Body of pancreas (tissue), 4 donors: ENCODE measurements at regions not wholly inside any gene's neighbourhood (a gene's known extent, or its start where the extent isn't known, plus 50 kb on each side); places are given as distances from the start of the nearest gene placed in this dataset.

Experiments
- POLR2A ChIP-seq, 3 donors: fragments of 450-650 bp; IDR thresholded peaks; one replicate each; pipeline ENCODE4 v1.6.1; 2016; ENCODE audit warnings: antibody characterized with exemption in 3 of 3, mild to moderate bottlenecking in 2 of 3
- TF ChIP-seq, protein P1 (sequence below), 7 experiments: fragments of 450-650 bp in 4 of 7; fragments of 200-600 bp in 3 of 7; sonication (generic) in 3 of 7; IDR thresholded peaks; one replicate each; pipeline ENCODE4 v1.5.1; 2016 to 2019; ENCODE audit warnings: antibody characterized with exemption in 7 of 7

DNA sequence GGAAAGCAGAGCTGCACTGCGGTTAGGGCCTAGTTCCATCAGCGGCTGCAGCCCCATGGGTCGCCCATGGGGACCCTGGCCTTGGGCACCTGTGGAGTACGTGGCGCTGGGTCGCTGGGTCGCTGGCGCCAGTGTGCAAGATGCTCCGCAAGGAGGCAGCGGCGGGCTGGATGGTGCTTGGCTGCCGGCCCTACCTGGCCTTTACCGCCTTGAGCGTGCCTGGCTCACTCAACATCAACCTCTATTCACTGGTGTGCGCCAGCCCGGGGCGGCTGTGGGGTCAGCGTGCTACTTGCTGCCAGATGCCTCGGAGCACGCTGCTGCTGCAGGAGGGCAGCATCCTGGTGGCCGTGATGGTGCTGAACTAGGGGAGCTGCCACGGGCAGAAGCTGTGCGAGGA lies 85.1 kb upstream of the RHOU start:
- TF ChIP-seq, protein P1, sequence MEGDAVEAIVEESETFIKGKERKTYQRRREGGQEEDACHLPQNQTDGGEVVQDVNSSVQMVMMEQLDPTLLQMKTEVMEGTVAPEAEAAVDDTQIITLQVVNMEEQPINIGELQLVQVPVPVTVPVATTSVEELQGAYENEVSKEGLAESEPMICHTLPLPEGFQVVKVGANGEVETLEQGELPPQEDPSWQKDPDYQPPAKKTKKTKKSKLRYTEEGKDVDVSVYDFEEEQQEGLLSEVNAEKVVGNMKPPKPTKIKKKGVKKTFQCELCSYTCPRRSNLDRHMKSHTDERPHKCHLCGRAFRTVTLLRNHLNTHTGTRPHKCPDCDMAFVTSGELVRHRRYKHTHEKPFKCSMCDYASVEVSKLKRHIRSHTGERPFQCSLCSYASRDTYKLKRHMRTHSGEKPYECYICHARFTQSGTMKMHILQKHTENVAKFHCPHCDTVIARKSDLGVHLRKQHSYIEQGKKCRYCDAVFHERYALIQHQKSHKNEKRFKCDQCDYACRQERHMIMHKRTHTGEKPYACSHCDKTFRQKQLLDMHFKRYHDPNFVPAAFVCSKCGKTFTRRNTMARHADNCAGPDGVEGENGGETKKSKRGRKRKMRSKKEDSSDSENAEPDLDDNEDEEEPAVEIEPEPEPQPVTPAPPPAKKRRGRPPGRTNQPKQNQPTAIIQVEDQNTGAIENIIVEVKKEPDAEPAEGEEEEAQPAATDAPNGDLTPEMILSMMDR (IDR thresholded peaks at IDR 0.05), result no peak
- no peak for TF ChIP-seq POLR2A (IDR thresholded peaks at IDR 0.05)
